Left lung (tissue), 4 donors: ENCODE measurements at regions not wholly inside any gene's neighbourhood (a gene's known extent, or its start where the extent isn't known, plus 50 kb on each side); places are given as distances from the start of the nearest gene placed in this dataset.

Experiments used
- ATAC-seq: fragments of 200-7000 bp; cut with Tn5 transposase; one replicate; pipeline ENCODE4 v1.9.1; 2020; ENCODE audit warnings: moderate library complexity
- DNase-seq, 4 donors: peaks; one replicate each; pipeline ENCODE4 v3.0.0-alpha.2; 2013 to 2020
- H3K27ac ChIP-seq, 2 donors: fragments of 200-600 bp; sonication (generic) in 1 of 2; one replicate each; pipeline versions ENCODE4 v1.5.0 to v1.8.0; 2020 to 2021
- H3K27me3 ChIP-seq, 2 donors: fragments of 200-600 bp; sonication (generic) in 1 of 2; one replicate each; pipeline versions ENCODE4 v1.5.0 to v1.8.0; 2020 to 2021
- H3K36me3 ChIP-seq, 2 donors: fragments of 200-600 bp; sonication (generic) in 1 of 2; one replicate each; pipeline versions ENCODE4 v1.5.0 to v1.8.0; 2020 to 2021
- H3K4me1 ChIP-seq, 2 donors: fragments of 200-600 bp; one replicate each; pipeline ENCODE4 v1.8.0; 2021
- H3K4me3 ChIP-seq, 2 donors: fragments of 200-600 bp; sonication (generic) in 1 of 2; one replicate each; pipeline versions ENCODE4 v1.5.0 to v1.8.0; 2020 to 2021; ENCODE audit warnings: mild to moderate bottlenecking in 1 of 2
- H3K9me3 ChIP-seq, 2 donors: fragments of 200-600 bp; sonication (generic) in 1 of 2; one replicate each; pipeline versions ENCODE4 v1.5.0 to v1.8.0; 2020 to 2021
- intact Hi-C, 2 donors: fragments of 100-400 bp; cut with DNase I; formaldehyde crosslinking; loops; one replicate each; pipeline versions ENCODE4 v1.11.2 to v1.14.2; 2022
- TF ChIP-seq, protein P1 (sequence below), 2 donors: fragments of 200-600 bp; sonication (generic) in 1 of 2; IDR thresholded peaks; one replicate each; pipeline versions ENCODE4 v1.5.0 to v1.8.0; 2021; ENCODE audit warnings: antibody characterized with exemption in 2 of 2
- donor health status: DM: no; HTN: yes; CAD: no.
- donor health status: DM: no; HTN: no; CAD: no.

DNA sequence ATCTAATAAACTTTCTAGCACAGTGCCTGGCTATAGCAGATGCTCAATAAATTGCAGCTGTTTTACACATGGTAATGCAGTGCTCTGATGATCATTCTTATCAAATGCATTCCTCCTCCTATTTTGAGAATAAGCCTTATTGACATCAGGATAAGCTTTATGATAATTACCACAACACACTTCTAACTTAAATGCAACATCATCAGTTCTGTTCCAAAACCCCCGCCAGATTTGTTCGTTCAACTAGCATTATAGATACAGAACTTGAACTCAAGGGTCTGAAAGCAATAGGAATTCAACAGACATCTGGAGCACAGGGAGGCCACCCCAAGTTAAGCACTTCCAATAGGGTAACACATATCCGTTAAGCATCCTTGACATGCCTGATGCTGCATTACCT is 684.4 kb upstream of the LMCD1 start:
- intact Hi-C loops = no loop called here
- TF ChIP-seq, protein P1, sequence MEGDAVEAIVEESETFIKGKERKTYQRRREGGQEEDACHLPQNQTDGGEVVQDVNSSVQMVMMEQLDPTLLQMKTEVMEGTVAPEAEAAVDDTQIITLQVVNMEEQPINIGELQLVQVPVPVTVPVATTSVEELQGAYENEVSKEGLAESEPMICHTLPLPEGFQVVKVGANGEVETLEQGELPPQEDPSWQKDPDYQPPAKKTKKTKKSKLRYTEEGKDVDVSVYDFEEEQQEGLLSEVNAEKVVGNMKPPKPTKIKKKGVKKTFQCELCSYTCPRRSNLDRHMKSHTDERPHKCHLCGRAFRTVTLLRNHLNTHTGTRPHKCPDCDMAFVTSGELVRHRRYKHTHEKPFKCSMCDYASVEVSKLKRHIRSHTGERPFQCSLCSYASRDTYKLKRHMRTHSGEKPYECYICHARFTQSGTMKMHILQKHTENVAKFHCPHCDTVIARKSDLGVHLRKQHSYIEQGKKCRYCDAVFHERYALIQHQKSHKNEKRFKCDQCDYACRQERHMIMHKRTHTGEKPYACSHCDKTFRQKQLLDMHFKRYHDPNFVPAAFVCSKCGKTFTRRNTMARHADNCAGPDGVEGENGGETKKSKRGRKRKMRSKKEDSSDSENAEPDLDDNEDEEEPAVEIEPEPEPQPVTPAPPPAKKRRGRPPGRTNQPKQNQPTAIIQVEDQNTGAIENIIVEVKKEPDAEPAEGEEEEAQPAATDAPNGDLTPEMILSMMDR (IDR thresholded peaks at IDR 0.05) = no peak
- DNase-seq = no peak
- no peak overlapping the region for H3K4me3 ChIP-seq
- H3K36me3 ChIP-seq = no peaks in the 10 kb centered on the region
- H3K27ac ChIP-seq = no peak overlapping the region
- ATAC-seq = no peak
- peaks cover 0 to 9% of the 10 kb centered on the region in 2 donors for H3K9me3 ChIP-seq
- no peaks in the 10 kb centered on the region for H3K4me1 ChIP-seq
- H3K27me3 ChIP-seq = no peaks in the 10 kb centered on the region

DNA sequence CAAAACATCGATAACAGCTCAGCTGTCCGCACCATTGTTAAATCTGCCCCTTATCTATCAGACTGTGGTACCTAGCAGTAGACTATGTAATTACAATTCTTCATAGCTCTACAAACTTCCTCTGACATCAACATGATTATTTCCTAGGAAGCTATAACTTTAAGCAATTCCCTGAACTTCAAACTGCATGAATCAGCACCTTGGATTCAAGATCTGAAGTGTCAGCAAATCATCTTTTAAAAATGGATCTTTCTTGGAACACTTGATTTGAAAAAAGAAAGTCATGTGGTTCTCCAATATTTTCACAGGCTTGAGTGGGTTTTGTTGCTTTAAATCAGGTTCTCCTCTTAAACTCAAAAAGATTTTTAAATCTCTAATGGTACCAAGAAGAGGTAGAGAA is 680.7 kb upstream of the LMCD1 start:
- no peaks in the 10 kb centered on the region for H3K4me1 ChIP-seq
- TF ChIP-seq, protein P1 (IDR thresholded peaks at IDR 0.05) = no peak
- ATAC-seq (no peak), DNase-seq (no peak)
- peaks cover 0 to 44% of the 10 kb centered on the region in 2 donors for H3K9me3 ChIP-seq
- intact Hi-C loops = no loop called here
- H3K36me3 ChIP-seq = no peaks in the 10 kb centered on the region
- no peaks in the 10 kb centered on the region for H3K27me3 ChIP-seq
- no peak overlapping the region for H3K4me3 ChIP-seq
- no peak overlapping the region for H3K27ac ChIP-seq

DNA sequence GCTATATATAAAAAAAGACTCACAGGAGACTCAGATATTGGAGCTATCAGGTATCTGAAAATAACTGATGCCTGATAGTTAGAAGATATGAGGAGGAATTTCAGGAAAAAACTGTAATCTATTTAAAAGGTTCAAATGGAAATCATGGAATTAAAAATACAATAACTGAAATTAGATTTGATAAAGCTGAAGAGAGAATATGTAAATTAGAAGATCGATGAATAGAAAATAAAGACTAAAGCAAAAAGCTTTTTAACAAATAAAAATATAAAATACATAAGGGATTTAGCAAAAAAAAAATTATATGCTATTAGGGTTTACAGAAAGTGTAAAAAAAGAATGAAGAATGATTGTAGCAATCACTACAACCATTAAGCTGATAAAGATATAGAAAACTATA is 679.8 kb upstream of the LMCD1 start:
- no peak for ATAC-seq
- H3K4me1 ChIP-seq = no peaks in the 10 kb centered on the region
- H3K27ac ChIP-seq = no peak overlapping the region
- no peaks in the 10 kb centered on the region for H3K36me3 ChIP-seq
- no peaks in the 10 kb centered on the region for H3K27me3 ChIP-seq
- no peak for DNase-seq
- no peak overlapping the region for H3K4me3 ChIP-seq
- intact Hi-C loops = no loop called here
- peaks cover 0 to 44% of the 10 kb centered on the region in 2 donors for H3K9me3 ChIP-seq
- TF ChIP-seq, protein P1 (IDR thresholded peaks at IDR 0.05) = no peak

DNA sequence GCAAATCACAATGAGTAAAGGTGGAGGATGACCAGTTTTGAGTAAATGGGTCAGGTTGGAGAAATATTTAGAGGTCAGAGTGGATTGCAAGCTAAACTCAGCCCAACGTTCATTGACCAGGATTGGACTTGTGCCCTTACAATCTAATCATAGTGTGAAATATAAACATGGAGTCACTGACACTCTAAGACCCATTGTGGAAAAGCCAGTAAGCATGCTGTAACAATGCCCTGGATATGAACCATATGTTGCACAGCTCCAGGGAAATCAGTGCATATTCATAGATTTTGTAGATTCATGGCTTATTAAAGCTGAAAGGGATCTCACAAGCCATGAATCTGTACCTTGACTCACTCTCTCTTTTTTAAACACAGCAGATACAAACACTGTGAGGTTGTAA is 660.2 kb upstream of the LMCD1 start:
- peak in 2 of 4 donors; percentile 64 to 68 for DNase-seq
- H3K4me3 ChIP-seq = no peak overlapping the region
- TF ChIP-seq, protein P1 (IDR thresholded peaks at IDR 0.05) = no peak
- H3K27ac ChIP-seq = no peak overlapping the region
- no peak for ATAC-seq
- H3K4me1 ChIP-seq = no peaks in the 10 kb centered on the region
- H3K9me3 ChIP-seq = no peaks in the 10 kb centered on the region
- H3K27me3 ChIP-seq = no peaks in the 10 kb centered on the region
- intact Hi-C loops = no loop called here
- H3K36me3 ChIP-seq = no peaks in the 10 kb centered on the region

DNA sequence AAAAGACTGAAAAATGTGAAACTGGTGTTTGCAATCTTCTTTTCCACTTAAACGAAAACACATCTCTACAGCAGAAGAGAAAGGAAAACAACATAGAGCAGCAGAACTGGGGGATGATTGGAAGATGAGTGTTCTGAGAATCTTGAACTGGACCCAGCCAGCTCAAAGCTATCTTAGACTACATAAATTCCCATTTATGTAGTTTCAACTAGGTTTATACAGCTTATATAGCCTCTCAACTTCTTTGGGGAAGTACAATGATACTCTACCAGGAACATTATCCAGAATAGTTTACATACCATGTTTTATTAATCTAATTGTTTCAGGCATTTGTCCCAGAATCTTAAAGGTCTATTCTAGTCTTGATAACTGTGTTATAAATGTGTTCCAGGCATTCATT is 658.2 kb upstream of the LMCD1 start:
- DNase-seq = peak in 2 of 4 donors; percentile 18 to 40
- intact Hi-C loops = no loop called here
- TF ChIP-seq, protein P1 (IDR thresholded peaks at IDR 0.05) = no peak

More for the DNA sequence above, 658.2 kb upstream of the LMCD1 start:
- H3K4me1 ChIP-seq = no peaks in the 10 kb centered on the region
- H3K4me3 ChIP-seq = no peak overlapping the region
- no peaks in the 10 kb centered on the region for H3K9me3 ChIP-seq
- H3K27ac ChIP-seq = no peak overlapping the region
- no peaks in the 10 kb centered on the region for H3K36me3 ChIP-seq
- no peaks in the 10 kb centered on the region for H3K27me3 ChIP-seq
- no peak for ATAC-seq
